ENCODE measurements at regions not wholly inside any gene's neighbourhood (a gene's known extent, or its start where the extent isn't known, plus 50 kb on each side); places are given as distances from the start of the nearest gene placed in this dataset.

DNA sequence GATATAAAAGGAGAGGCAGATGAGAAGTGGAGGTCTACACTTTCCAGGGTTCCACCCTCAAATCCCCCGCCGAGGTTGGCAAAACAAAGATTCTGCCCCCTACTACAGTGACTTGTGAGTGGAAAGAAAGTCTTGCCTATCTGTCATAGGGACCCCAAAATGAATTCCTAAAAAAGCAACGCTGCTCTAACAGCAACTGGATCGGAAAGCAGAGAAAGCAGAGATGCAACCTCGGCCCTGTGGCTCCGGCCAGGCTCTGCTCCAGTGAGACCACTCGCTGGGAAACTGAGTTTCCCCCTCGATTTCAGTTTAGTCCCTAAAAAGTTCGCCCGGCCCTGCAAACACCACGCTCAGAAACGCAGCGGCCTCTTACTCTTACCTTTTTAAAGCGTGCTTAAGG is 297.9 kb upstream of the NFE2L3 start:
- CTCF ChIA-PET: interaction anchor here (0.6 to 1.2 kb wide), 9 partner anchors 15 to 598 kb away, joined by 3 to 5 read pairs (median 3); no protein-coding TSS in a partner anchor
- TF ChIP-seq, protein P1, sequence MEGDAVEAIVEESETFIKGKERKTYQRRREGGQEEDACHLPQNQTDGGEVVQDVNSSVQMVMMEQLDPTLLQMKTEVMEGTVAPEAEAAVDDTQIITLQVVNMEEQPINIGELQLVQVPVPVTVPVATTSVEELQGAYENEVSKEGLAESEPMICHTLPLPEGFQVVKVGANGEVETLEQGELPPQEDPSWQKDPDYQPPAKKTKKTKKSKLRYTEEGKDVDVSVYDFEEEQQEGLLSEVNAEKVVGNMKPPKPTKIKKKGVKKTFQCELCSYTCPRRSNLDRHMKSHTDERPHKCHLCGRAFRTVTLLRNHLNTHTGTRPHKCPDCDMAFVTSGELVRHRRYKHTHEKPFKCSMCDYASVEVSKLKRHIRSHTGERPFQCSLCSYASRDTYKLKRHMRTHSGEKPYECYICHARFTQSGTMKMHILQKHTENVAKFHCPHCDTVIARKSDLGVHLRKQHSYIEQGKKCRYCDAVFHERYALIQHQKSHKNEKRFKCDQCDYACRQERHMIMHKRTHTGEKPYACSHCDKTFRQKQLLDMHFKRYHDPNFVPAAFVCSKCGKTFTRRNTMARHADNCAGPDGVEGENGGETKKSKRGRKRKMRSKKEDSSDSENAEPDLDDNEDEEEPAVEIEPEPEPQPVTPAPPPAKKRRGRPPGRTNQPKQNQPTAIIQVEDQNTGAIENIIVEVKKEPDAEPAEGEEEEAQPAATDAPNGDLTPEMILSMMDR (conservative IDR thresholded peaks at IDR 0.05; ENCODE audit: low read depth): no peak
- H3K27ac ChIP-seq: no peak overlapping the region
- POLR2A ChIA-PET (ENCODE audit: low non-redundant PET): no interaction called here
- DNase-seq (ENCODE audit: low spot score): no peak

DNA sequence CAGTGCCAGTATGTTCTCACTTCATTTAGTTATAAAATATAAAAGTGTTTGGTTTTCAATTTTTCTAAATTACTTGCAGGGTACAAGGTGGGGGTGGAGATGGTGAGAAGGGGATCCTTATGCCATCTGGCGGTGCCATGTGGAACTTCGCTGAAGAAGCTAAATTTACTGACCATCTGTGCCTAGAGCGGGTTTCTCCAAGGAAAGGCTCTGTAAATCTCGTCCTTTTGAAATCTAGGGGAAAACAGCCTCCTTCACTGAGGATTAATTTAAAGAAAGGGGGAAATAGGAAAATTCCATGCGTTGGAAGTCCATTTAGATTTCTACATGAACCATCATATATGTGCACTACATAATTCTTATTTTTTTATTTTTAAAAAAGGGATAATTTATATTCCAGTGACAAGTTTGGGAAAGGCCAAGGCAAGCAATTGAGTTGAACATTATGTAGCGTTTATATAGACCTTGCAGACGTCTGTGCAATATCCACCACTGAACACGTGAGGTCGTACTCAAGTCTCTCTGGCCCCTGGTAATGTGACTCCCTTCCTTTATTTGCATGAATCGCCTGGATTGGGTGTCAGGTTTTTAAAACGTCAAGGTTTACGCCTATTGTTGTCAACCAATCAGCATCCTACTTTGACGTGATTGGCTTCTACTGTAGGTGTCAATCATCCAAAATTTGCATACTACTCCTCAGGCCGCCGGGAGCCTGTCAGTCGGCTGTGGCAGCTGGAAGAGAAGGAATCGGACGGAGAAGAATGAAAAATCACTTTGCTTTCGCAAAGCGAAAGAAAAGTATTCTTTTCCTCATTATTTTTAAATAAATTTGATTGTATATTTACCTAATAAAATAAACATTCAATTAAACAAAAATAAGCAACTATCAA is 297.1 kb upstream of the NFE2L3 start:
- no peak overlapping the region for H3K27ac ChIP-seq
- TF ChIP-seq, protein P1 (conservative IDR thresholded peaks at IDR 0.05; ENCODE audit: low read depth): peak; percentile 88

DNA sequence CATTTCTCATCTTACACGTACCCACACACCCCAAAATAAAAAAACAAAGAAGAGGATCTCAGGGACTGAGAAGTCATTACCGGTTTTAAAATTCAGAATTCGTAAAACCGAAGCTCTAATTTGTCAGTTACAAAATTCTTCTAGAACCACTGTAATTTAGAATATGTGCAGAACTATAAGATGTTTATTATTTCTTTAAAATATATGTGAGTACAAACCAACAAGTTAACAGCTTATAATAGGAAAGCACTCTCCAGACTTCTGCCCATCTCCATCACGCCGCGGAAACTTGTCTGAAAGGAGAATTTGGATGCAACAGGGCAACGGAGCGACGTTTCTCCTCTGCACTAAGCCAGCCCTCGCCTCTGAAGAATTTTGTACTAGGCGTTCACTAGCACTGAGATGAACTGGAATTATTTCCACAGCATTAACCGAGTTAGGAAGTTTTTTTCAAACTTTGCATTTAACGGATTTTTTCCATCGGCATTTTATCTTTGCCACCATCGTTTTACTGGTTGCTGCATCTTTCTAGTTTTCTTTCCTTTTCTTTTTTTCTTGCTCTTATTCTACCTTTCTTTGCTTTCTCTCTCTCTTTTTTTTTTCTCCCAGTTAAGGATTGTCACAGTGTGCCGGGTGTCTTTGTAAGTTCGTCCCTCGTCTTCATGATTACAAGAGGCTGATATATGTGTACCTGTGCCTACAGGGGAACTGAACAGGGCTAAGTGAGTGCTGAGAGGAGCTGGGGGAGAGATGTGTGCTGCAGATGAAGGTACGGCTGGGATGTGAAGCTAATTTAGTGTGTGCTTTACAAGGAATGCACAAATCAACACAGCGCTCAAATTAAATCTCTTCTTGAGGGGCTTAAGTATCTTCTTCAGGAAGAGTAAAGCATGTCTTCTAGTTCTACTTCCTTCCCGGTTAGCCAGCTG is 295.9 kb upstream of the NFE2L3 start:
- POLR2A ChIA-PET (ENCODE audit: low non-redundant PET): no interaction called here
- H3K27ac ChIP-seq: peak overlapping the region; percentile 97
- DNase-seq (ENCODE audit: low spot score): peak; percentile 12
- TF ChIP-seq, protein P1 (conservative IDR thresholded peaks at IDR 0.05; ENCODE audit: low read depth): no peak
- CTCF ChIA-PET: interaction anchor here (0.9 to 1.0 kb wide), 2 partner anchors 28 to 596 kb away, joined by 3 to 5 read pairs; no protein-coding TSS in a partner anchor

More for the DNA sequence above, 297.1 kb upstream of the NFE2L3 start:
- ChIA-PET CTCF (interaction anchor here (0.5 to 1.2 kb wide), 15 partner anchors 16 to 599 kb away, joined by 3 to 11 read pairs (median 3); no protein-coding TSS in a partner anchor), POLR2A (ENCODE audit: low non-redundant PET) (no interaction called here)
- DNase-seq (ENCODE audit: low spot score): peak; percentile 98

DNA sequence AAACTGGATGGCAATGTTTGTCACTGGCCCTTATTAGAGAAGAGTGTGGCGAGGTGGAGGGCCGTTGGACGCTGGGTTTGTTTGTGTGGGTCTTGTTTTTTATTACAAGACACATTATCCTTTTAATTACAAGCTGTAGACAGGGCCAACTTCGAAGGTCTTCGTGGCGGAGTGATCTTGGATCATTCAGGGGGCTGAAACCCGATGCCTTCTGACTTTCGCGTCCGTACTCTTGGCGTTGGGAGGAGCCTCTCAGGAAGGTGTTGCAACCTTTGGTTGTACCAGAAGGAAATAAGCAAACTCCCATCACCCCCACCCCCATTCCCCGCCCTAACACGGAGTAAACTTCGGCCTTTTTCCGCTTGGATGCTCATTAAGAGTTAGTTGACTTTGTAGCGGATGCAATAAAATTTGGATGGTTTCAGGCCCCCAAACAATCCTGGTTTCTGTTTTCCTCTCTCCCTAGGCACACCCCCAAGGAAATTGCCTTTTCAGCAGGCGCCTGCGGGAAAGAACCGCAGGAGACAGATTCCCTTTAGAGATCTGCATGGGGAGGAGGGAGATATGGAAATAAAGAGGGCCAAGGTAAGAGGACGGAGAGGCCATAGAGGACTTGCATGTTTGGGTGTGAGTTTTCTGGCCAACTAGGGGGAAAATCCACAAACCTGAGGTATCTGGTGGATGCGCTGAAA is 294.5 kb upstream of the NFE2L3 start:
- TF ChIP-seq, protein P1 (conservative IDR thresholded peaks at IDR 0.05; ENCODE audit: low read depth): no peak
- DNase-seq (ENCODE audit: low spot score): peak; percentile 64
- ChIA-PET CTCF (no interaction called here), POLR2A (ENCODE audit: low non-redundant PET) (no interaction called here)
- peak overlapping the region; percentile 97 for H3K27ac ChIP-seq

DNA sequence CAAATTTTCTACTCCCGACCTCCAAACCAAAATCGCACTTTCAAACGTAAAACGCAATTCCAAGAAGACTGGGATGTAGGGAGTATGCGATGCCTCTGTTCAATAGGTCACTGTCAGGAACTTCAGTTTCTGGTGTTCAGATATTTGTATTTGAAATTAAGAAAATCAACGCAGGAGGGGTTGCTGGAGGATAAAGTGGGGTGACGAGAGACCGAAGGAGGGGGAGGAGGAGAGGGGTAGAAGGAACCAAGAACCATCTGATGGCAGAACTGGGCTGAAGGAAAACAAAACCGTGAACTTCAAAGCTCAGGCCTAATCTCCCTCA is 293.8 kb upstream of the NFE2L3 start:
- TF ChIP-seq, protein P1 (conservative IDR thresholded peaks at IDR 0.05; ENCODE audit: low read depth): no peak
- no peak for DNase-seq (ENCODE audit: low spot score)
- CTCF ChIA-PET: no interaction called here
- peak overlapping the region; percentile 97 for H3K27ac ChIP-seq
- POLR2A ChIA-PET (ENCODE audit: low non-redundant PET): no interaction called here

All from RWPE1 (cell line).